ENCODE measurements at regions not wholly inside any gene's neighbourhood (a gene's known extent, or its start where the extent isn't known, plus 50 kb on each side); places are given as distances from the start of the nearest gene placed in this dataset.

GRCh38 chr2:45261746-45262145 is 252.5 kb upstream of the SIX2 start:
- POLR2A ChIA-PET, result no interaction called here
- CTCF ChIA-PET, result interaction anchor here (0.7 to 1.0 kb wide), 2 partner anchors 119 to 1016 kb away, joined by 3 read pairs; no protein-coding TSS in a partner anchor
- Histone ChIP-seq H3K27ac (ENCODE audit: extremely low read depth, low read depth, low read length) (no peak overlapping the region), H3K4me3 (ENCODE audit: low read depth, low read length) (no peak overlapping the region), H3K9me3 (ENCODE audit: control insufficient read depth, insufficient read depth, low read depth, low read length) (no peaks in the 10 kb centered on the region), H3K36me3 (ENCODE audit: control insufficient read depth in 2 of 2, insufficient read depth in 1 of 2, low read length in 2 of 2) (no peaks in the 10 kb centered on the region), H3K4me1 (ENCODE audit: control insufficient read depth, insufficient read depth, low read length) (peaks cover 39% of the 10 kb centered on the region)
- TF ChIP-seq ZBTB1 (tag by site-specific recombination; IDR thresholded peaks at IDR 0.05), result no peak
- no peak for TF ChIP-seq GLI2 (tag by site-specific recombination; IDR thresholded peaks at IDR 0.05; ENCODE audit: borderline replicate concordance, low read depth)
- no peak for TF ChIP-seq SP7 (tag by site-specific recombination; IDR thresholded peaks at IDR 0.05)
- no peak for TF ChIP-seq SCRT1 (tag by site-specific recombination; IDR thresholded peaks at IDR 0.05; ENCODE audit: borderline replicate concordance)
- TF ChIP-seq ZNF76 (tag by site-specific recombination; IDR thresholded peaks at IDR 0.05; ENCODE audit: borderline replicate concordance, low read depth), result no peak
- TF ChIP-seq ZNF335 (tag by site-specific recombination; conservative IDR thresholded peaks at IDR 0.05), result no peak
- TF ChIP-seq ZNF155 (tag by site-specific recombination; IDR thresholded peaks at IDR 0.05), result no peak
- TF ChIP-seq ZNF677 (tag by site-specific recombination; IDR thresholded peaks at IDR 0.05), result no peak
- TF ChIP-seq ZNF521 (tag by site-specific recombination; IDR thresholded peaks at IDR 0.05), result no peak
- TF ChIP-seq REPIN1 (tag by site-specific recombination; IDR thresholded peaks at IDR 0.05; ENCODE audit: low read depth), result no peak
- no peak for TF ChIP-seq ZNF48 (tag by site-specific recombination; IDR thresholded peaks at IDR 0.05)
- TF ChIP-seq ZFHX2 (tag by site-specific recombination; conservative IDR thresholded peaks at IDR 0.05), result no peak
- TF ChIP-seq KLF16 (tag by site-specific recombination; IDR thresholded peaks at IDR 0.05), result no peak
- no peak for TF ChIP-seq WT1 (tag by site-specific recombination; IDR thresholded peaks at IDR 0.05)
- TF ChIP-seq, protein P1, sequence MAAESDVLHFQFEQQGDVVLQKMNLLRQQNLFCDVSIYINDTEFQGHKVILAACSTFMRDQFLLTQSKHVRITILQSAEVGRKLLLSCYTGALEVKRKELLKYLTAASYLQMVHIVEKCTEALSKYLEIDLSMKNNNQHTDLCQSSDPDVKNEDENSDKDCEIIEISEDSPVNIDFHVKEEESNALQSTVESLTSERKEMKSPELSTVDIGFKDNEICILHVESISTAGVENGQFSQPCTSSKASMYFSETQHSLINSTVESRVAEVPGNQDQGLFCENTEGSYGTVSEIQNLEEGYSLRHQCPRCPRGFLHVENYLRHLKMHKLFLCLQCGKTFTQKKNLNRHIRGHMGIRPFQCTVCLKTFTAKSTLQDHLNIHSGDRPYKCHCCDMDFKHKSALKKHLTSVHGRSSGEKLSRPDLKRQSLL (tag by site-specific recombination; IDR thresholded peaks at IDR 0.05), result no peak
- TF ChIP-seq ZNF114 (tag by site-specific recombination; IDR thresholded peaks at IDR 0.05), result no peak
- TF ChIP-seq ZNF341 (tag by site-specific recombination; IDR thresholded peaks at IDR 0.05; ENCODE audit: low read depth), result no peak
- TF ChIP-seq ZNF843 (tag by site-specific recombination; IDR thresholded peaks at IDR 0.05), result no peak
- TF ChIP-seq ZNF585B (tag by site-specific recombination; IDR thresholded peaks at IDR 0.05), result no peak

DNA sequence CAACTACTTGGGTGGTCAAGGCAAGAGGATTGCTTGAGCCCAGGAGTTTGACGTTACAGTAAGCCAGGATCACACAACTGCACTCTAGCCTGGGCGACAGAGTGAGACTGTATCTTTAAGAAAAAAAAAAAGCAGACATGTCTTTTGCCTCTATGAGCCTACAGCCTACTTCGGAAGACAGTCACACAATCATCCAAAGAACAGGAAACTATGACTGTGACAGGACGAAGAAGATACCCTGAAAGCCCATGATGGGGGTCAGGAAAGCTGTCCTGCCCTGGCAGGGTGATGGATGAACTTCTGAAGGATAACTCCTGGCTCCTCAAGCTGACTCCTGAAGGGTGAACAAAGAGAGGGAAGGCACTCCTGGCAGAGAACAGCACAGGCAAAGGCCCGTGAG is 251.7 kb upstream of the SIX2 start:
- POLR2A ChIA-PET, result no interaction called here

DNA sequence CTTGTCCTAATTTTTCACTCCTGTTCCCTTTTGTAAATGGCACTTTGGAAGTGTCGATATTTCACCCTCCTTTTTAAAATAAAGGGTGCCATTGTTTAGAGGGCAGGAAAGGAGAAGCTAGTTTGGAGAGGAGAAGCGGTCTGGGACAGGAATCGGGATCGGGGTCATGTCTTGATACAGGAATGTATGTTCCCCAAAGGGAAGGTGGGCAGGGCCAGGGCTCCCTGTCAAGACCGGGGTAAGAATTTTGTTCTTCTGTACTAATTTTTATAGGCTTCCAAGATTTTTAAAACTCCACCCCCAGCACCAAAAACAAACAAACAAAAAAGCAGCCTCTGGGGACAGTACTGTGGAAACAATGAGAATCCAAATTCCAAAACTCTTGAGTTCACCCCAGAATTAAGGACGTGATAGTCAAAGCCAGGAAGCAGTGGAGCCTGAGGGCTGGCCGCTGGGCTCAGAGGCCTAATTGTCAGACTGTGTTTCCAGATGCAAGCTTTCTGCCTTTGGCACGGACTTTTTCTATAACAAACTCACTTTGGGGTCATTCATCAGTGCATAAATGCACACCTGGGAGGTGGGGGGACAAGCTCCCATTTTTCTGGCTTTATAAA is 250.4 kb upstream of the SIX2 start:
- TF ChIP-seq ZNF148 (tag by site-specific recombination; IDR thresholded peaks at IDR 0.05; ENCODE audit: borderline replicate concordance) (no peak), PRDM10 (tag by site-specific recombination; IDR thresholded peaks at IDR 0.05) (0 out of 2 replicates have a peak, but pooled peaks have one; percentile 2)
- POLR2A ChIA-PET, result interaction anchor here (0.8 to 1.3 kb wide), 2 partner anchors 15 to 17 kb away, joined by 3 read pairs; no protein-coding TSS in a partner anchor
- CTCF ChIA-PET, result interaction anchor here (0.7 to 1.1 kb wide), 2 partner anchors 18 to 278 kb away, joined by 3 to 5 read pairs; no protein-coding TSS in a partner anchor
- no peak overlapping the region for H3K4me3 ChIP-seq (ENCODE audit: low read depth, low read length)
- peaks cover 39% of the 10 kb centered on the region for H3K4me1 ChIP-seq (ENCODE audit: control insufficient read depth, insufficient read depth, low read length)
- H3K36me3 ChIP-seq (ENCODE audit: control insufficient read depth in 2 of 2, insufficient read depth in 1 of 2, low read length in 2 of 2), result no peaks in the 10 kb centered on the region
- peak overlapping the region; percentile 18; the same call in 1 of the 2 replicates for H3K27ac ChIP-seq (ENCODE audit: extremely low read depth, low read depth, low read length)
- no peaks in the 10 kb centered on the region for H3K9me3 ChIP-seq (ENCODE audit: control insufficient read depth, insufficient read depth, low read depth, low read length)

More for the DNA sequence above, 251.7 kb upstream of the SIX2 start:
- TF ChIP-seq ZNF701 (tag by site-specific recombination; IDR thresholded peaks at IDR 0.05) (no peak), OVOL3 (tag by site-specific recombination; IDR thresholded peaks at IDR 0.05) (no peak), ZNF571 (tag by site-specific recombination; IDR thresholded peaks at IDR 0.05) (no peak), OSR2 (tag by site-specific recombination; IDR thresholded peaks at IDR 0.05) (no peak), TCF7L2 (IDR thresholded peaks at IDR 0.05; ENCODE audit: borderline replicate concordance, low read depth, low read length) (no peak), ZNF530 (tag by site-specific recombination; IDR thresholded peaks at IDR 0.05; ENCODE audit: low read depth) (no peak)
- H3K27ac ChIP-seq (ENCODE audit: extremely low read depth, low read depth, low read length), result no peak overlapping the region
- CTCF ChIA-PET, result no interaction called here
- no peaks in the 10 kb centered on the region for H3K36me3 ChIP-seq (ENCODE audit: control insufficient read depth in 2 of 2, insufficient read depth in 1 of 2, low read length in 2 of 2)
- peaks cover 39% of the 10 kb centered on the region for H3K4me1 ChIP-seq (ENCODE audit: control insufficient read depth, insufficient read depth, low read length)
- H3K4me3 ChIP-seq (ENCODE audit: low read depth, low read length), result no peak overlapping the region
- no peaks in the 10 kb centered on the region for H3K9me3 ChIP-seq (ENCODE audit: control insufficient read depth, insufficient read depth, low read depth, low read length)
